ENCODE measurements at regions not wholly inside any gene's neighbourhood (a gene's known extent, or its start where the extent isn't known, plus 50 kb on each side); places are given as distances from the start of the nearest gene placed in this dataset.

GRCh38 chr11:70618431-70619101, 220.2 kb downstream of the CTTN start:
- H3K9me3 ChIP-seq (ENCODE audit: control insufficient read depth, insufficient read depth, low read length), result no peaks in the 10 kb centered on the region
- H3K27ac ChIP-seq (ENCODE audit: low read depth, low read length), result no peak overlapping the region
- H3K4me1 ChIP-seq (ENCODE audit: control insufficient read depth, insufficient read depth, low read length), result no peaks in the 10 kb centered on the region
- no peaks in the 10 kb centered on the region for H3K27me3 ChIP-seq (ENCODE audit: control insufficient read depth, insufficient read depth, low read length)
- H3K4me3 ChIP-seq (ENCODE audit: low read depth, low read length), result no peak overlapping the region
- no peaks in the 10 kb centered on the region for H3K36me3 ChIP-seq (ENCODE audit: control insufficient read depth, insufficient read depth, low read length)
- H3K9ac ChIP-seq (ENCODE audit: low read depth, low read length), result no peak overlapping the region

DNA sequence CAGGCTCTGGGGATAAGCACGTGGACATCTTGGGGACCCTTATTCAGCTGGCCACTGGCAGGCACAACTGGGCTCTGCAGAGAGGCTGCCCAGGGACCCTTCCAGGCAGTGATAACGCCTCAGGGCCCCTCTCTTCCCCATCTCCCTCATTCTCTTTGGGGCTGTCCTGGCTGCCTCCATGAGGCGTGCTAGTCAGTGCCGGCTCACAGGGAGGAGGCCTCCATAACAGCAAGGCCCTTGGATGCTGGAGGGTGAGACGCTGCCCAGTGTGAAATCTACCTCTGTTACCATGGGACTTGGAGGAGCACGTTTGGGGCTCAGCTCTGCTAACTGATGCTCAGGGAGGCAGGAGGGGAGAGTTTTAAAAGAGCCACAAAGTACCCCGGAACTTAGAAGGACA, 221.3 kb downstream of the CTTN start:
- Histone ChIP-seq H3K4me3 (ENCODE audit: low read depth, low read length) (no peak overlapping the region), H3K36me3 (ENCODE audit: control insufficient read depth, insufficient read depth, low read length) (no peaks in the 10 kb centered on the region), H3K27ac (ENCODE audit: low read depth, low read length) (no peak overlapping the region), H3K9me3 (ENCODE audit: control insufficient read depth, insufficient read depth, low read length) (no peaks in the 10 kb centered on the region), H3K9ac (ENCODE audit: low read depth, low read length) (no peak overlapping the region), H3K27me3 (ENCODE audit: control insufficient read depth, insufficient read depth, low read length) (no peaks in the 10 kb centered on the region), H3K4me1 (ENCODE audit: control insufficient read depth, insufficient read depth, low read length) (no peaks in the 10 kb centered on the region)

DNA sequence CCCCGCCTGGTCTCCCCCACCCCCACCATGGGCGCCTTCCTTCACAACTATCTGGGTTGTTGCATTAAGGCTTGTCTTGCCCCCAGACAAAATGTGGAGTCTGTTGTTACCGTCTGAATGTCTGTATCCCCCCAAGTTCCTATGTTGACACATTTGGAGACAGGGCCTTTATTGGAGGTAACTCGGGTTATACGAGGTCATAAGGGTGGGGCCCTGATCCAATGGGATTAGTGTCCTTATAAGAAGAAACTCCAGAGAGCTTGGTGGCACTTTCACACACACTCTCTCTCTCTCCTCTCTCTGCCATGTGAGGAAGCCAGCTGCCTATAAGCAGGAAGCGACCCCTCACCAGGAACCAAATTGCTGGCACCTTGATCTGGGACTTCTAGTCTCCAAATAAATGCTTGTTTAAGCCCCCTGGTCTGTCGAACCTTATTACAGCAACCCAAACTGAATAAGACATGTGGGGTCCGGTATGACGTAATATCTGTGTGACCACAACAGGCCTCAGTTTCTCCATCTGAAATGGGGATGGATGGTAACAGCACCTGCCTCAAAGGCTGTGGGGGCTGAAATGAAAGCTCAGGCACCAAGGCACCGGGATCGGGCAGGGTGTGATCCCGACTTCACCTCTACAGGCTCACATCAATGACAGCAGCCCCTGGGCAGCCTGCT, 222.3 kb downstream of the CTTN start:
- Histone ChIP-seq H3K9ac (ENCODE audit: low read depth, low read length) (no peak overlapping the region), H3K9me3 (ENCODE audit: control insufficient read depth, insufficient read depth, low read length) (no peaks in the 10 kb centered on the region), H3K36me3 (ENCODE audit: control insufficient read depth, insufficient read depth, low read length) (no peaks in the 10 kb centered on the region), H3K27me3 (ENCODE audit: control insufficient read depth, insufficient read depth, low read length) (no peaks in the 10 kb centered on the region), H3K4me3 (ENCODE audit: low read depth, low read length) (no peak overlapping the region), H3K4me1 (ENCODE audit: control insufficient read depth, insufficient read depth, low read length) (no peaks in the 10 kb centered on the region), H3K27ac (ENCODE audit: low read depth, low read length) (no peak overlapping the region)

DNA sequence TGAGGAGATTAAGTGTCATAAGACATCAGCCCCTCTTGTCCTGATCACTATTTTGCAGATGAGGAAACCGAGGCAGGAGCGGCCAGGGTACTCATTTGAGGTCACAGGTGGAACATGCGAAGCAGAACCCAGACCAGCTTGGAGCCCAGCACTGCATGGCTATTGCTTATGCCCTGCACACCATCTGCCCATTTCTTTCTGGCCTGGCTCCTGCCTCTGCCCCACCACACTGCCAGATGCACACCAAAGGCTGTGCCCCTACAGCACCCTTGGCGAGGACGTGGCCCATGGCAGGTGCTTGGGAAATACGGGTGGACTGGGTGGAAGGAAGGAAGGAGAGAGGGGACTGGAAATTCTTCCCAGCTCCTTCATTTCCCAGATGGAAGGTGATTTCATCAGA, 222.9 kb downstream of the CTTN start:
- H3K9ac ChIP-seq (ENCODE audit: low read depth, low read length), result no peak overlapping the region
- no peaks in the 10 kb centered on the region for H3K9me3 ChIP-seq (ENCODE audit: control insufficient read depth, insufficient read depth, low read length)
- no peak overlapping the region for H3K27ac ChIP-seq (ENCODE audit: low read depth, low read length)
- no peak overlapping the region for H3K4me3 ChIP-seq (ENCODE audit: low read depth, low read length)
- H3K27me3 ChIP-seq (ENCODE audit: control insufficient read depth, insufficient read depth, low read length), result no peaks in the 10 kb centered on the region
- H3K4me1 ChIP-seq (ENCODE audit: control insufficient read depth, insufficient read depth, low read length), result no peaks in the 10 kb centered on the region
- no peaks in the 10 kb centered on the region for H3K36me3 ChIP-seq (ENCODE audit: control insufficient read depth, insufficient read depth, low read length)

- no peak overlapping the region for H3K9ac ChIP-seq (ENCODE audit: low read depth, low read length)
- H3K4me1 ChIP-seq (ENCODE audit: control insufficient read depth, insufficient read depth, low read length), result no peaks in the 10 kb centered on the region
- H3K4me3 ChIP-seq (ENCODE audit: low read depth, low read length), result no peak overlapping the region
- H3K27ac ChIP-seq (ENCODE audit: low read depth, low read length), result no peak overlapping the region
- no peaks in the 10 kb centered on the region for H3K9me3 ChIP-seq (ENCODE audit: control insufficient read depth, insufficient read depth, low read length)
- no peaks in the 10 kb centered on the region for H3K27me3 ChIP-seq (ENCODE audit: control insufficient read depth, insufficient read depth, low read length)
- H3K36me3 ChIP-seq (ENCODE audit: control insufficient read depth, insufficient read depth, low read length), result no peaks in the 10 kb centered on the region
These were observed 223.8 kb downstream of the CTTN start for GRCh38 chr11:70622091-70622490.

GRCh38 chr11:70623906-70624597, 225.7 kb downstream of the CTTN start:
- Histone ChIP-seq H3K4me3 (ENCODE audit: low read depth, low read length) (no peak overlapping the region), H3K27me3 (ENCODE audit: control insufficient read depth, insufficient read depth, low read length) (no peaks in the 10 kb centered on the region), H3K36me3 (ENCODE audit: control insufficient read depth, insufficient read depth, low read length) (no peaks in the 10 kb centered on the region), H3K27ac (ENCODE audit: low read depth, low read length) (no peak overlapping the region), H3K9ac (ENCODE audit: low read depth, low read length) (no peak overlapping the region), H3K4me1 (ENCODE audit: control insufficient read depth, insufficient read depth, low read length) (no peaks in the 10 kb centered on the region), H3K9me3 (ENCODE audit: control insufficient read depth, insufficient read depth, low read length) (no peaks in the 10 kb centered on the region)

GRCh38 chr11:70624598-70624993, 226.3 kb downstream of the CTTN start:
- Histone ChIP-seq H3K9ac (ENCODE audit: low read depth, low read length) (no peak overlapping the region), H3K4me1 (ENCODE audit: control insufficient read depth, insufficient read depth, low read length) (no peaks in the 10 kb centered on the region), H3K4me3 (ENCODE audit: low read depth, low read length) (no peak overlapping the region), H3K27ac (ENCODE audit: low read depth, low read length) (no peak overlapping the region), H3K27me3 (ENCODE audit: control insufficient read depth, insufficient read depth, low read length) (no peaks in the 10 kb centered on the region), H3K36me3 (ENCODE audit: control insufficient read depth, insufficient read depth, low read length) (no peaks in the 10 kb centered on the region), H3K9me3 (ENCODE audit: control insufficient read depth, insufficient read depth, low read length) (no peaks in the 10 kb centered on the region)

DNA sequence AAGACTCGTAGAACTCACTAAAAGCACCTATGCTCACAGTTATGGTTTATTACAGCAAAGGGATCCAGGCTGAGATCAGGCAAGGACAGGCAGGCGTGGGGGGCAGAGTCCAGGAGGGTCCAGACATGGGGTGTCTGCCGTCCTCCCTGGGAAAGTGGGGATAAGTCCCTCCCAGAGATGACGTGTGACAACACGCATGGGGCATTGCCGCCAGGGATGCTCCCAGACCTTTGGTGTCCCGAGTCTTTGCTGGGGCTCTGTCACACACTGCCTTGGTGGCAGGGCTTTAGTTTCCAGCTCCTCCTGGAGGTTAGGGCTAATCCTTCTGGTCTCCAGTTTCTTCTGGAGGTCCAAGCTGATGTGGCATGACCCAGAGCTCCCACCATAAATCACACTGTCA, 226.7 kb downstream of the CTTN start:
- Histone ChIP-seq H3K9ac (ENCODE audit: low read depth, low read length) (no peak overlapping the region), H3K4me3 (ENCODE audit: low read depth, low read length) (no peak overlapping the region), H3K27ac (ENCODE audit: low read depth, low read length) (no peak overlapping the region), H3K27me3 (ENCODE audit: control insufficient read depth, insufficient read depth, low read length) (no peaks in the 10 kb centered on the region), H3K4me1 (ENCODE audit: control insufficient read depth, insufficient read depth, low read length) (no peaks in the 10 kb centered on the region), H3K36me3 (ENCODE audit: control insufficient read depth, insufficient read depth, low read length) (no peaks in the 10 kb centered on the region), H3K9me3 (ENCODE audit: control insufficient read depth, insufficient read depth, low read length) (no peaks in the 10 kb centered on the region)

DNA sequence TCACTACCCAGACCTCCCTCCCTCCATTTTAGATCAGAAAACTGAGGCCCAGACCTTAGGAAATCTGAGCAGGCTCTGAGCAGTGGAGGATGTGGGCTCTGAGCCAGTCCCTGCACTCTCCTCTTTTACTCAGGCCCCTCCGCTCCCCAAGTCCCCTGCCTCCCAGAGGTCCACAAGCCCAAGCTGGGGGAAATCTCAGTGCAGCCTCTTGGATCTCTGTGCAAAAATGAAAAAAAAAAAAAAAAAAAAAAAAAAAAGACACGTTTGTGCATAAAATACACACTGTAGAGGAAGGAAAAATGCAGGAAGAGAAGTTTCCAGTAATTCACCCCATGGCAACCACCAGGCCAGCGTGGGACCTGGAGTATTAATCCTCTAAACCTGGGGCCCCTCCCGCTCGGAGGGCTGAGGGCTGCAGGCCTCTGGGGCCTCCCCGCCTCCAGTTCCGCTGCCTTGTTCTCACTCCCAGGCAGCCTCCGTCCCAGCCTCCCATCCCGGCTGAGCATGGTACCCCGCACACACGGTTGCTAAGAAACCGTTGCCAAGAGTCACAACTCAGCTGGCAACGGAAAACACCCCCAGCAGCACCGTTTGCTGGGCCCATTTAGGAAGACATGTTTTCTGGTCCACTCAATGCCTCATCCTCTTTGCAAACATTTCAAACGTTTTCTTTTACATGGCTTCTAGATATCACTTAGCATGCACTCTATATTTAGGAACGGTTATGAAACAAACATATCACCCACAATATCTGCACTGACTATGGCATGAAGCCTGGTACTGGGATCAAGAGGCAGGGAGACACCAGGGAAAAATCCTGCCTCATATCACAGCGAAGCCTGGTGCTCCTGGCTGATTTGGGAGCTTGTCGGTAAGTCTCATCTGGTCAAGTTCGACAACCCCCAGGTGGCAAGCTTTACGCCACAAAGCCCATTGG, 227.5 kb downstream of the CTTN start:
- Histone ChIP-seq H3K4me3 (ENCODE audit: low read depth, low read length) (no peak overlapping the region), H3K9ac (ENCODE audit: low read depth, low read length) (no peak overlapping the region), H3K4me1 (ENCODE audit: control insufficient read depth, insufficient read depth, low read length) (no peaks in the 10 kb centered on the region), H3K27ac (ENCODE audit: low read depth, low read length) (no peak overlapping the region), H3K27me3 (ENCODE audit: control insufficient read depth, insufficient read depth, low read length) (no peaks in the 10 kb centered on the region), H3K9me3 (ENCODE audit: control insufficient read depth, insufficient read depth, low read length) (no peaks in the 10 kb centered on the region), H3K36me3 (ENCODE audit: control insufficient read depth, insufficient read depth, low read length) (no peaks in the 10 kb centered on the region)

- Histone ChIP-seq H3K4me3 (ENCODE audit: low read depth, low read length) (no peak overlapping the region), H3K4me1 (ENCODE audit: control insufficient read depth, insufficient read depth, low read length) (no peaks in the 10 kb centered on the region)
These were observed 228.9 kb downstream of the CTTN start for GRCh38 chr11:70627219-70627618.

More at GRCh38 chr11:70627219-70627618, 228.9 kb downstream of the CTTN start:
- Histone ChIP-seq H3K27ac (ENCODE audit: low read depth, low read length) (no peak overlapping the region), H3K9ac (ENCODE audit: low read depth, low read length) (no peak overlapping the region), H3K36me3 (ENCODE audit: control insufficient read depth, insufficient read depth, low read length) (no peaks in the 10 kb centered on the region), H3K9me3 (ENCODE audit: control insufficient read depth, insufficient read depth, low read length) (no peaks in the 10 kb centered on the region), H3K27me3 (ENCODE audit: control insufficient read depth, insufficient read depth, low read length) (no peaks in the 10 kb centered on the region)
